ENCODE measurements at regions not wholly inside any gene's neighbourhood (a gene's known extent, or its start where the extent isn't known, plus 50 kb on each side); places are given as distances from the start of the nearest gene placed in this dataset.

- Histone ChIP-seq H3K27me3 (no peaks in the 10 kb centered on the region), H3K4me1 (no peaks in the 10 kb centered on the region), H3K36me3 (no peaks in the 10 kb centered on the region), H3K27ac (no peak overlapping the region), H3K4me3 (no peak overlapping the region), H3K9me3 (no peaks in the 10 kb centered on the region)
- no peak for DNase-seq (ENCODE audit: low spot score in 2 of 2)
- intact Hi-C loops (cut with DNase I): no loop called here
- no peak for TF ChIP-seq CTCF (IDR thresholded peaks at IDR 0.05)
Observed at GRCh38 chr5:133888625-133888991, 79.8 kb downstream of the C5orf15 start.

GRCh38 chr5:133885566-133885965, 82.9 kb downstream of the C5orf15 start:
- intact Hi-C loops (cut with DNase I): no loop called here

GRCh38 chr5:133884569-133885311, 83.7 kb downstream of the C5orf15 start:
- no peak for TF ChIP-seq CTCF (IDR thresholded peaks at IDR 0.05)
- intact Hi-C loops (cut with DNase I): no loop called here
- Histone ChIP-seq H3K9me3 (no peaks in the 10 kb centered on the region), H3K4me1 (no peaks in the 10 kb centered on the region), H3K27me3 (no peaks in the 10 kb centered on the region), H3K27ac (no peak overlapping the region), H3K36me3 (no peaks in the 10 kb centered on the region), H3K4me3 (no peak overlapping the region)
- no peak for DNase-seq (ENCODE audit: low spot score in 2 of 2)

More at GRCh38 chr5:133885566-133885965, 82.9 kb downstream of the C5orf15 start:
- H3K4me3 ChIP-seq: no peak overlapping the region
- no peak for TF ChIP-seq CTCF (IDR thresholded peaks at IDR 0.05)
- no peak for DNase-seq (ENCODE audit: low spot score in 2 of 2)
- no peaks in the 10 kb centered on the region for H3K36me3 ChIP-seq
- H3K27ac ChIP-seq: no peak overlapping the region
- no peaks in the 10 kb centered on the region for H3K4me1 ChIP-seq
- no peaks in the 10 kb centered on the region for H3K9me3 ChIP-seq
- H3K27me3 ChIP-seq: no peaks in the 10 kb centered on the region

- Histone ChIP-seq H3K4me1 (no peaks in the 10 kb centered on the region), H3K27me3 (no peaks in the 10 kb centered on the region), H3K36me3 (no peaks in the 10 kb centered on the region), H3K9me3 (no peaks in the 10 kb centered on the region), H3K4me3 (no peak overlapping the region), H3K27ac (no peak overlapping the region)
- intact Hi-C loops (cut with DNase I): no loop called here
- no peak for DNase-seq (ENCODE audit: low spot score in 2 of 2)
- no peak for TF ChIP-seq CTCF (IDR thresholded peaks at IDR 0.05)
Observed at GRCh38 chr5:133883916-133884315, 84.5 kb downstream of the C5orf15 start.

GRCh38 chr5:133882846-133883245, 85.6 kb downstream of the C5orf15 start:
- Histone ChIP-seq H3K27ac (no peak overlapping the region), H3K4me1 (no peaks in the 10 kb centered on the region), H3K27me3 (no peaks in the 10 kb centered on the region), H3K36me3 (no peaks in the 10 kb centered on the region), H3K9me3 (no peaks in the 10 kb centered on the region), H3K4me3 (no peak overlapping the region)
- no peak for TF ChIP-seq CTCF (IDR thresholded peaks at IDR 0.05)
- intact Hi-C loops (cut with DNase I): no loop called here
- DNase-seq (ENCODE audit: low spot score in 2 of 2): no peak

GRCh38 chr5:133882389-133882695, 86.1 kb downstream of the C5orf15 start:
- no peak for TF ChIP-seq CTCF (IDR thresholded peaks at IDR 0.05)
- Histone ChIP-seq H3K27ac (no peak overlapping the region), H3K9me3 (no peaks in the 10 kb centered on the region), H3K4me3 (no peak overlapping the region), H3K4me1 (no peaks in the 10 kb centered on the region), H3K36me3 (no peaks in the 10 kb centered on the region), H3K27me3 (no peaks in the 10 kb centered on the region)
- no peak for DNase-seq (ENCODE audit: low spot score in 2 of 2)
- intact Hi-C loops (cut with DNase I): no loop called here
